Stomach (tissue), 8 donors: ENCODE measurements at regions not wholly inside any gene's neighbourhood (a gene's known extent, or its start where the extent isn't known, plus 50 kb on each side); places are given as distances from the start of the nearest gene placed in this dataset.

Experiments
- DNase-seq, 2 donors: peaks; one replicate each; pipeline versions ENCODE4 v3.0.0 to v3.0.0-alpha.2; 2013 to 2019
- H3K27ac ChIP-seq, 5 donors: fragments of 200-600 bp in 4 of 5; sonication (generic) in 4 of 5; one replicate each; pipeline ENCODE4 v1.5.1; 2013 to 2019; ENCODE audit warnings: mild to moderate bottlenecking in 1 of 5, moderate library complexity in 1 of 5
- H3K27me3 ChIP-seq, 3 donors: fragments of 200-600 bp; sonication (generic); one replicate each; pipeline ENCODE4 v1.5.1; 2017 to 2019; ENCODE audit warnings: mixed run types in 1 of 3
- H3K36me3 ChIP-seq, 4 donors: fragments of 200-600 bp; sonication (generic); 1 replicate in 3 of 4; 2 replicates in 1 of 4; pipeline ENCODE4 v1.5.1; 2016 to 2019
- H3K4me1 ChIP-seq, 4 donors: fragments of 200-600 bp; sonication (generic); one replicate each; pipeline ENCODE4 v1.5.1; 2016 to 2019
- H3K4me3 ChIP-seq, 4 donors: fragments of 200-600 bp; sonication (generic) in 3 of 4; one replicate each; pipeline ENCODE4 v1.5.1; 2016 to 2019; ENCODE audit warnings: mild to moderate bottlenecking in 1 of 4
- H3K9me3 ChIP-seq, 4 donors: fragments of 200-600 bp; sonication (generic); one replicate each; pipeline ENCODE4 v1.5.1; 2016 to 2019
- EP300 ChIP-seq: sonication (generic); formaldehyde crosslinking; IDR thresholded peaks from one replicate; pipeline ENCODE4 v1.6.1; 2017; ENCODE audit warnings: antibody characterized with exemption
- POLR2A ChIP-seq, 4 donors: fragments of 450-650 bp; IDR thresholded peaks; one replicate each; pipeline ENCODE4 v1.6.1; 2016; ENCODE audit warnings: antibody characterized with exemption in 4 of 4, control low read depth in 2 of 4, mild to moderate bottlenecking in 1 of 4, moderate library complexity in 1 of 4
- POLR2AphosphoS5 ChIP-seq, 3 donors: sonication (generic); formaldehyde crosslinking; IDR thresholded peaks; one replicate each; pipeline ENCODE4 v1.6.1; 2016; ENCODE audit warnings: antibody characterized with exemption in 3 of 3
- WGBS, 5 donors: extraction: QIAGEN DNeasy Blood & Tissue Kit in 3 of 5; methylation state at CpG; one replicate each; pipeline versions ENCODE4 v1.1.5 to v1.1.7; 2013 to 2018; 5-methylcytosine and 5-hydroxymethylcytosine counted together
- intact Hi-C: fragments of 100-400 bp; cut with DNase I; formaldehyde crosslinking; loops from one replicate; pipeline ENCODE4 v1.15.1; 2023; ENCODE audit warnings: low total_unique reads
- TF ChIP-seq, protein P1 (sequence below), 7 experiments: fragments of 450-650 bp in 4 of 7; fragments of 200-600 bp in 3 of 7; sonication (generic) in 3 of 7; IDR thresholded peaks; one replicate each; pipeline ENCODE4 v1.5.1; 2016 to 2019; ENCODE audit warnings: antibody characterized with exemption in 7 of 7, control low read depth in 2 of 7, mild to moderate bottlenecking in 1 of 7
- donor health status: healthy with polysubstance abuse.
- donor health status: Bipolar disorder and iron deficiency.
- donor health status: healthy.

DNA sequence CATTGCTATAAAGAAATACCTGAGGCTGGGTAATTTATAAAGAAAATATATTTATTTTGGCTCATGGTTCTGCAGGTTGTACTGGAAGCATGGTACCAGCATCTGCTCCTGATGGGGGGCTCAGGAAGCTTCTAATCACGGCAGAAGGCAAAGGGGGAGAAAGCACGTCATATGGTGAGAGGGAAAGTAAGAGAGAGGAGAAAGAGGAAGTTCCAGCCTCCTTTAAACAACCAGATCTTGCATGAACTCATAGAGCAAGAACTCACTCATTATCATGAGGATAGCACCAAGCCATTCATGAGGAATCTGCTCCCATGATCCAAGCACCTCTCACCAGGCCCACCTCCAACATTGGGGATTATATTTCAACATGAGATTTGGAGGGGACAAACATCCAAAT, 125.0 kb upstream of the GRPR start:
- H3K4me3 ChIP-seq, result no peak overlapping the region
- H3K4me1 ChIP-seq, result no peaks in the 10 kb centered on the region
- no peak overlapping the region for H3K27ac ChIP-seq
- no peak for TF ChIP-seq POLR2A (IDR thresholded peaks at IDR 0.05)
- TF ChIP-seq EP300, result no peak
- TF ChIP-seq, protein P1, sequence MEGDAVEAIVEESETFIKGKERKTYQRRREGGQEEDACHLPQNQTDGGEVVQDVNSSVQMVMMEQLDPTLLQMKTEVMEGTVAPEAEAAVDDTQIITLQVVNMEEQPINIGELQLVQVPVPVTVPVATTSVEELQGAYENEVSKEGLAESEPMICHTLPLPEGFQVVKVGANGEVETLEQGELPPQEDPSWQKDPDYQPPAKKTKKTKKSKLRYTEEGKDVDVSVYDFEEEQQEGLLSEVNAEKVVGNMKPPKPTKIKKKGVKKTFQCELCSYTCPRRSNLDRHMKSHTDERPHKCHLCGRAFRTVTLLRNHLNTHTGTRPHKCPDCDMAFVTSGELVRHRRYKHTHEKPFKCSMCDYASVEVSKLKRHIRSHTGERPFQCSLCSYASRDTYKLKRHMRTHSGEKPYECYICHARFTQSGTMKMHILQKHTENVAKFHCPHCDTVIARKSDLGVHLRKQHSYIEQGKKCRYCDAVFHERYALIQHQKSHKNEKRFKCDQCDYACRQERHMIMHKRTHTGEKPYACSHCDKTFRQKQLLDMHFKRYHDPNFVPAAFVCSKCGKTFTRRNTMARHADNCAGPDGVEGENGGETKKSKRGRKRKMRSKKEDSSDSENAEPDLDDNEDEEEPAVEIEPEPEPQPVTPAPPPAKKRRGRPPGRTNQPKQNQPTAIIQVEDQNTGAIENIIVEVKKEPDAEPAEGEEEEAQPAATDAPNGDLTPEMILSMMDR (IDR thresholded peaks at IDR 0.05), result no peak
- TF ChIP-seq POLR2AphosphoS5 (IDR thresholded peaks at IDR 0.05), result no peak
- no peaks in the 10 kb centered on the region for H3K27me3 ChIP-seq
- intact Hi-C loops, result no loop called here
- peaks cover 0 to 5% (median 0%) of the 10 kb centered on the region in 4 donors for H3K9me3 ChIP-seq
- 30 to 62% (median 43%) methylated on average over 1 to 2 of the region's 2 CpGs for WGBS, 5 donors
- no peak for DNase-seq
- no peaks in the 10 kb centered on the region for H3K36me3 ChIP-seq

DNA sequence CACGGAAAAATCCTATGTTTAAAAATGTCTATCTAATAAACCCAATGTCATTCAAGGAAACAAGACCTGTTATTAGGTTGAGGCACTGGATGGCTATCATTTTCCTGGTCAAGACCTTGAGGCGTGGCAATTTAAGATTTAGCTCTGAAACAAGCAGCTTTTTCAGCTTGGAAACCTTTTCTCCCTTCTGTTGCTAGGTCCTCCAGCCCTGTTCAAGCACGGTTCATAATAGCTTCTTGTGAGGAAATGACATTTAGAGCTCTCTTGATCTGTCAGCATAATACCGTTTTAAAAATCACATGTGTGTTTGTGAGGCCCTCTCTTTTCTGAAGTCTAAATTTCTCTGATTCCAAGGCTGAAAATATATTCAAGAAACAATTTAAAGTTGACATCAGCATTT, 133.6 kb upstream of the GRPR start:
- no peak for DNase-seq
- Histone ChIP-seq H3K36me3 (no peaks in the 10 kb centered on the region), H3K9me3 (no peaks in the 10 kb centered on the region), H3K27ac (no peak overlapping the region), H3K4me1 (no peaks in the 10 kb centered on the region), H3K4me3 (no peak overlapping the region), H3K27me3 (no peaks in the 10 kb centered on the region)
- 57 to 74% (median 74%) methylated on average over 4 of the region's 4 CpGs for WGBS, 5 donors
- intact Hi-C loops, result no loop called here
- TF ChIP-seq, protein P1 (IDR thresholded peaks at IDR 0.05), result no peak
- TF ChIP-seq POLR2AphosphoS5 (IDR thresholded peaks at IDR 0.05) (no peak), EP300 (no peak), POLR2A (IDR thresholded peaks at IDR 0.05) (no peak)

DNA sequence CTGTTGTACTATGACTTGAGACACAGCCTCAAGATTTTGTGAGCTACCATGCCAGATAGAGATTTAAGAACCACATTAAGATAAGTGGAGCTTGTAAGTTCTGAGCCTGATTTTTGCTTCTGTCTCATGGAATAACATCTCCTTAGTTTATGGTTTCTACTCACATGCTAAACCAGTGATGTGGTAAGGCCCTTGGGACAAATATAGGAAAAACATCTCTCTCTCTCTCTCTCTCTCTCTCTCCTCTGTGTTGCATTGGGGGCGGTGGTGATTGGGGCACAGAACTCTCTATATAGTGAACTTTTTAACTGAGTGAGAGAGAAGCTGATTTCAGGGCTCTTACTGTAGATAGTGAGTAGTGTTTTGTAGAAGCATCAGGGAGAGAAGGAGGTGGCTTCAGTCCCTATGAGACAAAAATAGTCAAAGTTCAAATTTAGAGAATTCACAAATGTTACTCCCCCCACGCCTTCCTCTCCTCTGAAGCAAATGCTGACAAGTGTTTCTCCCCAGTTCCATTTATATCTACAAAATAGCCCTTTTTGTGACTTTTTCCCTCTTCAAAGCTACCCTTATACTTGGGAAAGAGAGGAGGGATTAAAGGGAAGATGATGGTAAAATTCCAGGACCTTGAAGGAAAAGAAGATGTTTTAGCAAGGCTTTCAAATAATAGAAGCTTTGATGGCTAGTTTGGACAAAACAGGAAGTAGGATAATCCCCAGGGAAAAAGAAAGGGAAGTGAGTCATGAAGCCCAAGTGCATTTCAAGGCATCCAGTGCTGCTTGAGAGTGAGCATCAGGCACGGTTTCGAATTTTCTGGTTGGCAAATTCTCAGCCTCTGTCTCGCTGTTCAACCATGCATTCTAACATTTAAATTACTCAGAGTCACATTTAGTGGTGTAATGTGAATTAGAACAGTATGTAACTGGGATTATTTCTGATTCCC, 134.3 kb upstream of the AP1S2 start:
- Histone ChIP-seq H3K27me3 (no peaks in the 10 kb centered on the region), H3K4me3 (no peak overlapping the region), H3K9me3 (no peaks in the 10 kb centered on the region), H3K36me3 (no peaks in the 10 kb centered on the region), H3K4me1 (no peaks in the 10 kb centered on the region), H3K27ac (no peak overlapping the region)
- TF ChIP-seq POLR2AphosphoS5 (IDR thresholded peaks at IDR 0.05), result no peak
- TF ChIP-seq EP300, result no peak
- TF ChIP-seq, protein P1 (IDR thresholded peaks at IDR 0.05), result no peak
- TF ChIP-seq POLR2A (IDR thresholded peaks at IDR 0.05), result no peak
- WGBS, 5 donors, result 66 to 73% (median 70%) methylated on average over 5 of the region's 5 CpGs
- intact Hi-C loops, result no loop called here
- DNase-seq, result peak in 1 of 2 donors; percentile 12

DNA sequence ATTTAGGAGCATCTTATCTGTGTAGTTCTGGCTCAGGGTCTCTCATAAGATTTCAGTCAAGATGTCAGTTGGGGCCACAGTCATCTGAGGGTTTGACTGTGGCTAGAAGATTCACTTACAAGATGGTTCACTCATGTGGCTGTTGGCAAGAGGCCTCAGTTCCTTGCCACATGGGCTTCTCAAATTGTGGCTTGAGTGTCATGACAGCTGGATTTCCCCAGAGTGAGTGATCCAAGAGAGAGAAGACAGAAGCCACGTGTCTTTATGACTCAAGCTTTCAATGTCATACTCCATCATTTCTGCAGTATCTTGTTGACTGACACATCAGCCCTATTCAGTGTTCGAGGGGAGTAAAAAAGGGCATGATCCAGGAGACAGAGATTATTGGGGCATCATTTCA, 131.3 kb upstream of the AP1S2 start:
- Histone ChIP-seq H3K9me3 (no peaks in the 10 kb centered on the region), H3K36me3 (no peaks in the 10 kb centered on the region), H3K27ac (no peak overlapping the region), H3K4me3 (no peak overlapping the region), H3K27me3 (peaks cover 0 to 6% (median 0%) of the 10 kb centered on the region in 3 donors), H3K4me1 (no peaks in the 10 kb centered on the region)
- 53 to 77% (median 71%) methylated on average over 2 of the region's 2 CpGs for WGBS, 5 donors
- TF ChIP-seq, protein P1 (IDR thresholded peaks at IDR 0.05), result no peak
- TF ChIP-seq POLR2A (IDR thresholded peaks at IDR 0.05) (no peak), POLR2AphosphoS5 (IDR thresholded peaks at IDR 0.05) (no peak), EP300 (no peak)
- intact Hi-C loops, result no loop called here
- DNase-seq, result no peak
